NCI-H1417 treated with DMSO at 0.1 percent for 48 hours (cell line): ENCODE measurements at regions not wholly inside any gene's neighbourhood (a gene's known extent, or its start where the extent isn't known, plus 50 kb on each side); places are given as distances from the start of the nearest gene placed in this dataset.
"Not testable (repeated sequence)": the region's sequence is repeated elsewhere in the genome, so short reads cannot be mapped to it uniquely, and the experiment has no call there.

Source experiments
- DNase-seq: peaks from one replicate; lab custom pipeline; 2025; lab: John Stamatoyannopoulos, UW

DNA sequence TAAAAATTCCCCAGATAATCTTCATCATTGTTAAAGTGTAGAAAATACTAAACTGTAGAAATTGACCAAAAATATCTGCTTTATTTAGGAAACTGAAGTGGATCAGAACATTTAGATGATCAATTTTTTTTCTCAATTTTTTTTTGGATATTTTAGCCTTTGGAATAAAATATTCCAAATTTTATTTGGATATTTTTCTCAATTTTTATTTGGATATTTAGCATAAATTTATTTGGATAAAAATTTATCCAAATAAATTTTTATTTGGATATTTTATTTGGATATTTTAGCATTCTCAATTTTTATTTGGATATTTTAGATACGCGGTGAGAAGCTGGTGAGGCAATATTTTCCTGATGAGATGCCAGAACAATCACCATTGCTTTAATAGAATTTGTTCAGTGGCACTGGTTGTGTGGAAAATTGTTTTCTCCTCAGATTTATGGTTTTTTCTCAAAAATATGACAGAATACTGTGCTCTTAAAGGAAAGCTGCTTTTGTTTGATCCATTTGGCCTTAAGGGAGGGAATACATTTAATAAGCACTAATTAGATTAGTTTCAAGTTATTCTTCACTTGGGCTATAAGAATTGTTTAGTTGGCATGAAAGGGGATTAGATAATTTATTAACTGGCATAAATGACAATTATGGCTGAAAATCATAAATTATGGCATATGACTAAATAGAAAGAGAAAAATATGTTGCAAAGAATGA is 470.1 kb downstream of the MFSD1 start:
- DNase-seq: no peak

DNA sequence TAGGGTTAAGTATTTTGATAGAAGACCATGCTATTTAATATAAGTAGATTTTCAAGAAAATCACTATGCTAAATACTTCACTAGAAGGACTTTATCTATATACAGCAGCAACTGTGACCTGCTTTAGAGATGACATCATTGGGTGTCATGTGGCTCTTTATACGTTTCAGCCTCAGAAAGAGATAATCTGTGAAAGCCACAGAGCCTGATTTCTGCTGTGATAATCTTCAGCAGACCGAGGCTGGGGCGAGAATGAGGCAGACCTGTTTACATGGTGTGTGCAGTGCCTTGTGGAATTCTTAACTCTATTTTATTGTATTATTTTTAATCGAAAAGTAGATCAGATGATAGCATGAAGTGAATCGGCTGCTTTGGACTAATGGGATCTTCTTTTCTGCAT is 471.2 kb downstream of the MFSD1 start:
- no peak for DNase-seq

- no peak for DNase-seq
Measured at GRCh38 chr3:159273608-159274007, 471.8 kb downstream of the MFSD1 start.

GRCh38 chr3:159275741-159276140 is 473.9 kb downstream of the MFSD1 start:
- DNase-seq: no peak

DNA sequence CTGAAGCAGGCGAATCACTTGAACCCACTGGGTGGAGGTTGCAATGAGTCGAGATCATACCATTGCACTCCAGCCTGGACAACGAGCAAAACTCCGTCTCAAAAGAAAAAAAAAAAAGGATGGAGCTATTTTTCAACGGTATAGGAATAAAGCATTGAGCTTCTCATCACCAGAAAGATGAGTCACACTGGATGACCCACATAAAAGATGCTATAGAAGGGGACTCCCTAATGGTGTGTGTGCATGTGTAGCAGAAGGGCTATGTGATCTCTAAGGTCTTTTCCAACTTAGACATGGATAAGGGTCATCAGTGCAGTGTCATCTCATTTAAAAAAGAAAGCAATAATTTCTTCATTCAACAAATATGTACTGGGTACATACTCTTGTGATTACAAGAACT is 476.0 kb downstream of the MFSD1 start:
- DNase-seq: no peak

DNA sequence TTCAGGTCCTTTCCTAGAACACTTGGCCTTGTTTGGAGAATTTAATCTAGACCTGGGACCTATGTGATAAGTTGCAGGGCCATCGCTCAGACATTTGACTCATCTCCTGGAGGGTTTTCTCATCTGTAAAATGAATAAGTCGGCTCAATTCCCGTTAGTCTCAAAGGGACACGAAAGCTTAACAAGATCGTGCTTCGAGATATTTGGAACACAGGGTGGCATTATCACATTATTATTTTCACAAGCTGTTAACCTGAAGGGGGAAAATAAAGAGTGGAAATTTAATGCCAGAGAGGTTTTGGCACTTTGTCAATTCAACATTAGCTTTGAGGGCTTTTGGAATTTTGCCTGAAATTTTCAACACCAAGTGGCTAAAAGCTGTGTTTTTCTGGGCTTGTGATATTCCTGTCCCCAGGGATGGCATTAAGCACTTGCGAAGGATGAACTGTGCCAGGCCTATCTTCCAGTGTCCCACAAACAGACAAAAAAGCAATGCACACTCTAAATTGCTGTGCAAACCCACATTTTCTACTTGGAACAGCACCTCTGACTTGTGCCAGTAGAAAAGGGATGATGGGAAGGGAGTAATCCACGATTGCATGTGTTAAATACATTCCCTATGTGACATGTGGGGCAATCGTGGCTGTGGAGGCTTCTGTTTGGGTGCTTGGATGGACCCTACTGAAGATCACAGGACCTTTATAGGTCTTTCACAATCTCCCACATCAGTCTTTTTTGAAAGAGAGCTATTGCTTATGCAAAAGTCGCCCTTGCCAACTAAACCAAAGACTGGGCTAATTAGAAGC is 478.7 kb downstream of the MFSD1 start:
- DNase-seq: no peak

DNA sequence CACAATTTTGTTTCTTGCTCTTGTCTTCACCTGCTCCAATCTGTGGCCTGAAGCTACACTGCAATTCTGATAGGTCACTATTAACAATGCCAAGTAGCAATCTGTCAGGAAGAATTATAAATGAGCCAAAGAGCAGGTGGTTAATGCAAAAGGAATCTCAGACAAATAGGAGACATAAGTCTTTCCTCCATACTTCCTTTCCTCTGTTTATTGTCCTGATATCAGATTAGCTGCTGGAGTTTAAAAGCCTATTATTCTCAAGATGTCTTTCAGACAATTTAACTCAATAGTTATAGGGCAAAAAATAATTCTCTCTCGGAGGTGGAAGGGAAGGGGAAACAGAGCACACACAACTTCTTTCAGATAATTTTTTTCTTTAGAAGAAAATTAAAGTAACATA is 491.6 kb downstream of the MFSD1 start:
- no peak for DNase-seq

DNA sequence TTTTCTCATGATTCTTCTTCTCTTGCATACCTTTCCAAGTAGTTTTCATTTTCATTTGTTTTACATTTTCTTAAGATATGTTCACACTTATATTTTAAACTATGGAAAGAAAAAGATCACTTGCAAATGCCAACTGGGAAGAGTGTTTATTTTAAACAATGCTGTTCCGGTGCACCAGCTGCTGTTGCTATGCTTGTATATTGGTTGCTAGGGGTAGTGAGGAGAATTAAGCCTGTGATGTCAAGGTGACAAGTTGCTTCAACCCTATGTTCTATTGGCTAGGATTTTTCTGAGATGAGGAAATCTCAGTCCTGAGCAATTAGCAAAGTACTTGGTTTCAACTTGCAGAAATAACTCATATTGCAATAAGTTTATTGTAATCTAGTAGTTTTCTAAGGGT is 500.1 kb downstream of the MFSD1 start:
- DNase-seq: no peak

GRCh38 chr3:159305017-159305416 is 503.2 kb downstream of the MFSD1 start:
- no peak for DNase-seq

DNA sequence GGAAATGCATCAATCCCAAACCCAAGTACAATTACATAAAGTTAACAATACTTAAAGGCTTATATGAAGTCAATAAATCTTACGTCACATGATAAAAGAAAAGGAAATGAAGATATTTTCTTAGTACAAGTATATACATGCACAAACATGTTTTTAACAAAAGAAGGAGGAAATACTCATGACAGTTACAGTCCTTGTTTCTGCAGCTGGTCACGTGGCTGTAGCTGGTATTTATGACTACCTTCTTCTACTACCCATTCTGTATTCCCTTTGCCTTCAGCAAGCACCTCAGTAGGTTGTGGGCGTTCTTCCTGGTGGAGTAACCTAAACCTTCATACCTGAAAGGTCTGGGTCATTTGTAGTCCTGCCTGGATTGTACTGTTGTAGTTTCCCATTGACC is 514.9 kb downstream of the MFSD1 start:
- DNase-seq: not testable (repeated sequence)

DNA sequence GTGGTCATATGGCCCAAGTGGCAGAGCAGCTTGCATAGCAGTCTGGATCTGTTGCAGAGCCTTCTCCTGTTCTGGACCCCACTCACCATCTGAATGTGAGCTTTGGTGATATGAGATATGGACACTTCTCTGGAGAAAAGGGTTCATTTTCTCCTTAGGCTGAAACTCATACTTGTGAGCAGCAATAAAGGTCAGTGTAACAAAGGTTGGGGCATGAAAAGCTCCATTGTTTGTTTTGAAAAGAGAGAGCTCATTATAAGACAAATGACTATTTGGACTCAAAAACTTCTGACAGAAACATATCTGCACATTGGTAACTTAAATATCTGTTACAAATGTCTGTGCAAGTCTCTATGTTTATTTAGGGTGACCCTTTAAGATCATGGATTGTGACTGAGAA is 517.3 kb downstream of the MFSD1 start:
- no peak for DNase-seq

- DNase-seq: no peak
Measured at GRCh38 chr3:159322322-159322939, 520.6 kb downstream of the MFSD1 start.

GRCh38 chr3:159323848-159324247 is 522.0 kb downstream of the MFSD1 start:
- DNase-seq: no peak

DNA sequence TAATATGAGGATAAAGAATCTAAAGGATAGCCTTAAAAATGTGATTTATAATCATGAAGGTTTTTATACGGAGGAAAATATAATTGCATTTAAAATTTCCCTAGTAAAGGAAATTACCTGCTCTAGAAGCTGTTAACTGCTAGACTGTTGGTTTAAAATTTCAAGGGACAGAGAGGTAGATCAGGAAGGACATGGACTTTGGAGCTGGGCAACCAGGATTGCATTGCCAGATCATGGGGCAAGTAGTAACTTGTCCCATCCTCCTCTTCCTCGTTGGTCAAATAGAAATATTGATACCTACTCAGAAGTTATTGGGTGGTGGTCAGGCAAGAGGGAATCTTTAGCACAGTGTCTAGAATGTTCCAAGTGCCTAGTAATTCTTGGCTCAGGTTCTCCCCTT is 525.1 kb downstream of the MFSD1 start:
- no peak for DNase-seq

DNA sequence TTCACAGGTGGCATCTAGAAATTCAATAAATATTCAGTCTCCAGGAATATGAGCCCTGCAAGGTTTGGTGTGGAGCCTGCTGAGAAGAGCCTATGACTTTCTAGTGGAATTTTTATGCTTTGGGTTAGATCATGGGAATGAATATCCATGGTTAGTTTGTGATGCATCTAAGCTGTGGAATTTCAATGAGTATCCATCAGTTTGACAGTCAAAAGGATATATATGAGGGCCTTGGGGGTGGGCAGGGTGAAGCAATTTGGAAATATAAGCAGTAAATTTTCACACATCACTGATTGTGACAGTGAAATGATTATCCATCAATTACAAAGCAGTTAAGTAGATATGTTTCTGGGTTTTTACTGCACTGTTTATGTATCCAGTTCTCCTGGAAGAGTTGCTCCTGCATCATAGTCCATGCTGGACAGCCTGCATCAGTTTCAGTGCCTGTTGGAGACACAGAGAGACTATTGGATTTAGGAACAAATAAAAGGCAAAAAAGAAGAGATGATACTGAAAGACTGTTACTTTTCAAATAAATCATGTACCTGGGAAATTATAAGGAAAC is 530.8 kb downstream of the MFSD1 start:
- DNase-seq: no peak

DNA sequence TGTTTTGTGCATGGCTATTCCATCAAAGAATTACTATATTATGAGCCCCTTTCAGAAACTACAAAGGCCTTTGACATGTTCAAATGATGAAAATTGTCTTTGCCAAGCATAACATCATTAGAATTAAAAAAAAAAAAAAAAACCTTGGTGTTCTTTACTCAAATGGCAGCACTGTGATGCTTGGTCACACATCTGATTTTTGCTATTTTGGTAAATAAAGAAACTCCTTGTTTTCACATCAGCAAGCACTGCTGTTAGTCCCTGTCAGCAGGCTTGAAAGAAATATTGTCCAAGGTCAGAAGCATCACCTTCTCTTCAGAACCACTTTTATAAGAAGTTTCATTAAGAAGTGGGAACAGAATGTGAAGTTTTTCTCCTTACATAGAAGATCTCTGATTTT is 537.3 kb downstream of the MFSD1 start:
- DNase-seq: no peak

GRCh38 chr3:159340877-159341500 is 539.1 kb downstream of the MFSD1 start:
- no peak for DNase-seq

DNA sequence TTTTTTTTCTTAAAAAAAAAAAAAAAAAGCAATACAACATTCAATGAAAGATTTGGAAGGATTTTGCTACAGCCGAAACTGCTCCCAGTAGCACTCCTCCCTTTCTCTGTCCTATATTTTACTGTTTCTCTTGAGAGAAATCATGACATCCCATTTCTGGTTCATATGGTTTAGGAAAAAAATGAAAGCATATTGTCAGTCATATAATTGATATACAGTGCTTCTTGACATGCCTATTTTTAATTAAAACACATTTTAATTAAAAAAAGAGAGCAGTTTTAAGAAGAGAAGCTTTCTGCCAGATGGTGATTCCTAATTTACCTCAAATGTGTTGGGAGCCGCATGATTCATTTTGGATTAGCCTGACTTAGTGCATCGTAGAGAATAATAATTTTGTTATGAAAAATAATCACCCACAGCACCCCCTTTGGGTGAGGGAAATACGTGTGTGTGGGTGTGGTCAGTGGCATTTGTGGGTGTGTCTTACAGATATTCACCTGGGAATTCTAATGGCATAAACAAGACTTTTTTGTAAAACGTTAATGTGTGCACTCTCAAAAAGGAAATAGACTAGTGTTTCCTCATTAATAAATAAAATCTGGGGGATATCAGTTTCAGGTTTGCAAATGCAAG is 544.5 kb downstream of the MFSD1 start:
- no peak for DNase-seq

- no peak for DNase-seq
Measured at GRCh38 chr3:159348431-159348830, 546.6 kb downstream of the MFSD1 start.

DNA sequence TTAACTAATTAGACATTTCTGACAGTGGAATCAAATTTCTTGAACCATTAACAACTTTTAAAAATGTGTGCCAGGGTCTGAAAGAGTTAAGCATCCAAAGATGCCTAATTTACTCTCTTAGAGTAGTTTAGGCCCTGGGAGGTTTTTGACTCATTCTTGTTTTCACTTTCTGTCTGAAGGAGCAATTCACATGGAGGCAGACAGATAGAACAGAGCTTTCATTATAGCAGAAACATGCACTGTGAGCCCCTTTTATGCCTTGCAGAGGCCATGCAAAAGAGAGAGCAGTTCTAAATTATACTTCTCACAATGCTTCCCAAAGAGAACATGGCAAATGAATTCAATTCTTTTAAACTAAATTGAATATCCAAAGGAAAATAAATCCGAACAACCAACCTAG is 554.8 kb downstream of the MFSD1 start:
- no peak for DNase-seq

- no peak for DNase-seq
Measured at GRCh38 chr3:159364511-159364910, 562.7 kb downstream of the MFSD1 start.

DNA sequence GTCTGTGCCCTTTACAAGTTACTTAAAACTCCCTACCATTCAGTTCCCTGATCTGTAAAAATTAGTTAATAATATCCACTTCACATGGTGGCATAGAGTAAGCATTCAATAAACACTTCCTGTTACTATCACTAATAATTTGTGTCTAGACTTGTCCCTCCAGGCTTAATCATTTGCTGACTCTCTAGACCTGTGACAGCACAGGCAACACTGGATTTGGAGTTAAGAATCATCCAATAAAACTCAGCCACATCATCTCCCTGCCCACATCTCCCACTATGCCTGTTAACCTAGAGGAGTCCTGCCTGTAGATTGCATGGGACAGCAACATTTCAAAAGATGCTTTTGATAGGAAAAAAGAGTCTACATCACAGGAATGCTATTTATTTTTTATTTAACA is 564.6 kb downstream of the MFSD1 start:
- DNase-seq: no peak
